Common myeloid progenitor, CD34-positive (primary cell): ENCODE measurements at regions not wholly inside any gene's neighbourhood (a gene's known extent, or its start where the extent isn't known, plus 50 kb on each side); places are given as distances from the start of the nearest gene placed in this dataset.

Experiments used
- CTCF ChIA-PET: fragments of 350-600 bp; sonication (Branson Sonifier 250); formaldehyde crosslinking; loops from one replicate; lab custom pipeline; 2021; ENCODE audit warnings: antibody characterized with exemption; lab: Charles Lee
- POLR2A ChIA-PET: fragments of 350-600 bp; sonication (Branson Sonifier 250); formaldehyde crosslinking; loops from one replicate; lab custom pipeline; 2021; ENCODE audit warnings: antibody characterized with exemption; lab: Charles Lee
- DNase-seq, 3 donors: peaks; one replicate each; pipeline versions ENCODE4 v3.0.0 to v3.0.0-alpha.2; 2013
- H3K27ac ChIP-seq, 2 experiments: 1 replicate in 1 of 2; 2 replicates in 1 of 2; pipeline ENCODE4 v1.7.0; 2013; ENCODE audit warnings: inconsistent platforms in 2 of 2, low read length in 2 of 2, mild to moderate bottlenecking in 2 of 2, low read depth in 1 of 2, moderate library complexity in 1 of 2; ENCODE audit not compliant: severe bottlenecking in 2 of 2, insufficient read depth in 1 of 2, poor library complexity in 1 of 2
- H3K27me3 ChIP-seq, 5 experiments: replicated peaks in 2 of 5; 1 replicate in 3 of 5; 2 replicates in 2 of 5; pipeline versions ENCODE4 v1.6.1 to v1.7.0; 2013; ENCODE audit warnings: low read length in 4 of 5, mild to moderate bottlenecking in 2 of 5, moderate library complexity in 2 of 5, inconsistent platforms in 1 of 5; ENCODE audit not compliant: insufficient read depth in 5 of 5, control insufficient read depth in 4 of 5
- H3K36me3 ChIP-seq, 4 experiments: 1 replicate in 2 of 4; 2 replicates in 2 of 4; pipeline versions ENCODE4 v1.6.1 to v1.7.0; 2013; ENCODE audit warnings: low read length in 3 of 4, control low read depth in 1 of 4, mild to moderate bottlenecking in 1 of 4; ENCODE audit not compliant: control insufficient read depth in 4 of 4, insufficient read depth in 4 of 4
- H3K4me1 ChIP-seq, 4 experiments: 1 replicate in 3 of 4; 2 replicates in 1 of 4; pipeline versions ENCODE4 v1.6.1 to v1.7.1; 2013; ENCODE audit warnings: low read length in 3 of 4, mild to moderate bottlenecking in 3 of 4, control low read depth in 1 of 4, inconsistent platforms in 1 of 4, moderate library complexity in 1 of 4; ENCODE audit not compliant: control insufficient read depth in 4 of 4, insufficient read depth in 4 of 4; ENCODE audit errors: control extremely low read depth in 1 of 4
- H3K4me3 ChIP-seq, 7 experiments: 1 replicate in 4 of 7; 2 replicates in 3 of 7; pipeline versions ENCODE4 v1.5.1 to v1.7.0; 2013; ENCODE audit warnings: mild to moderate bottlenecking in 7 of 7, low read length in 6 of 7, moderate library complexity in 6 of 7, inconsistent platforms in 2 of 7, low read depth in 2 of 7, control low read depth in 1 of 7; ENCODE audit not compliant: insufficient read depth in 4 of 7, control insufficient read depth in 1 of 7; ENCODE audit errors: extremely low read depth in 1 of 7
- H3K9me3 ChIP-seq, 5 experiments: 1 replicate in 4 of 5; 2 replicates in 1 of 5; pipeline versions ENCODE4 v1.6.1 to v1.7.1; 2013; ENCODE audit warnings: low read length in 4 of 5, mild to moderate bottlenecking in 2 of 5, inconsistent platforms in 1 of 5, low read depth in 1 of 5, moderate library complexity in 1 of 5; ENCODE audit not compliant: control insufficient read depth in 4 of 5, insufficient read depth in 2 of 5; ENCODE audit errors: control extremely low read depth in 1 of 5
- WGBS: methylation state at CpG from one replicate; pipeline ENCODE4 v1.1.5; 2013; ENCODE audit not compliant: insufficient coverage; 5-methylcytosine and 5-hydroxymethylcytosine counted together

GRCh38 chr5:166050531-166050930 is 2240.9 kb upstream of the WWC1 start:
- ChIA-PET POLR2A (no interaction called here), CTCF (no interaction called here)
- H3K36me3 ChIP-seq, result no peaks in the 10 kb centered on the region
- no peak for DNase-seq
- H3K27me3 ChIP-seq, result no peaks in the 10 kb centered on the region
- H3K4me3 ChIP-seq, result no peak overlapping the region
- H3K9me3 ChIP-seq, result no peaks in the 10 kb centered on the region
- 100% methylated on average over 1 of the region's 4 CpGs for WGBS
- no peak overlapping the region for H3K27ac ChIP-seq
- no peaks in the 10 kb centered on the region for H3K4me1 ChIP-seq

- Histone ChIP-seq H3K4me1 (no peaks in the 10 kb centered on the region), H3K27me3 (no peaks in the 10 kb centered on the region), H3K27ac (no peak overlapping the region), H3K9me3 (no peaks in the 10 kb centered on the region), H3K36me3 (no peaks in the 10 kb centered on the region), H3K4me3 (no peak overlapping the region)
- no peak for DNase-seq
- CTCF ChIA-PET, result no interaction called here
- 100% methylated on average over 5 of the region's 5 CpGs for WGBS
- POLR2A ChIA-PET, result interaction anchor here (0.6 kb wide), 1 partner anchor 189 kb away, joined by 3 read pairs; no protein-coding TSS in a partner anchor
Observed at GRCh38 chr5:166058660-166059059, 2232.8 kb upstream of the WWC1 start.

- Histone ChIP-seq H3K27me3 (no peaks in the 10 kb centered on the region), H3K36me3 (no peaks in the 10 kb centered on the region), H3K9me3 (no peaks in the 10 kb centered on the region), H3K4me1 (no peaks in the 10 kb centered on the region), H3K4me3 (no peak overlapping the region), H3K27ac (no peak overlapping the region)
- WGBS, result 100% methylated on average over 1 of the region's 1 CpG
- DNase-seq, result no peak
- ChIA-PET POLR2A (no interaction called here), CTCF (no interaction called here)
Observed at GRCh38 chr5:166062094-166062493, 2229.4 kb upstream of the WWC1 start.

GRCh38 chr5:166062719-166063118 is 2228.7 kb upstream of the WWC1 start:
- Histone ChIP-seq H3K4me3 (no peak overlapping the region), H3K9me3 (no peaks in the 10 kb centered on the region), H3K27me3 (no peaks in the 10 kb centered on the region), H3K4me1 (no peaks in the 10 kb centered on the region), H3K36me3 (no peaks in the 10 kb centered on the region), H3K27ac (no peak overlapping the region)
- ChIA-PET CTCF (no interaction called here), POLR2A (no interaction called here)
- no peak for DNase-seq

GRCh38 chr5:166063261-166063660 is 2228.2 kb upstream of the WWC1 start:
- H3K4me1 ChIP-seq, result no peaks in the 10 kb centered on the region
- WGBS, result 0% methylated on average over 1 of the region's 1 CpG

GRCh38 chr5:166068547-166069335 is 2222.7 kb upstream of the WWC1 start:
- no peaks in the 10 kb centered on the region for H3K4me1 ChIP-seq
- H3K4me3 ChIP-seq, result no peak overlapping the region
- H3K27me3 ChIP-seq, result no peaks in the 10 kb centered on the region
- no peak overlapping the region for H3K27ac ChIP-seq
- CTCF ChIA-PET, result interaction anchor here (1.4 kb wide), 1 partner anchor 13 kb away, joined by 3 read pairs; no protein-coding TSS in a partner anchor
- WGBS, result 97% methylated on average over 5 of the region's 9 CpGs
- H3K9me3 ChIP-seq, result no peaks in the 10 kb centered on the region
- POLR2A ChIA-PET, result no interaction called here
- no peaks in the 10 kb centered on the region for H3K36me3 ChIP-seq
- no peak for DNase-seq

More at GRCh38 chr5:166063261-166063660, 2228.2 kb upstream of the WWC1 start:
- Histone ChIP-seq H3K9me3 (no peaks in the 10 kb centered on the region), H3K4me3 (no peak overlapping the region), H3K27me3 (no peaks in the 10 kb centered on the region), H3K27ac (no peak overlapping the region), H3K36me3 (no peaks in the 10 kb centered on the region)
- ChIA-PET CTCF (no interaction called here), POLR2A (no interaction called here)
- no peak for DNase-seq

GRCh38 chr5:166073901-166074581 is 2217.4 kb upstream of the WWC1 start:
- H3K4me1 ChIP-seq, result no peaks in the 10 kb centered on the region
- CTCF ChIA-PET, result no interaction called here
- POLR2A ChIA-PET, result no interaction called here
- H3K27me3 ChIP-seq, result no peaks in the 10 kb centered on the region
- H3K36me3 ChIP-seq, result no peaks in the 10 kb centered on the region
- H3K27ac ChIP-seq, result no peak overlapping the region
- 45% methylated on average over 4 of the region's 6 CpGs for WGBS
- DNase-seq, result no peak
- no peak overlapping the region for H3K4me3 ChIP-seq
- H3K9me3 ChIP-seq, result no peaks in the 10 kb centered on the region
